Right hindlimb (tissue), 1 donor: ENCODE measurements at regions not wholly inside any gene's neighbourhood (a gene's known extent, or its start where the extent isn't known, plus 50 kb on each side); places are given as distances from the start of the nearest gene placed in this dataset.
A peak's percentile ranks its signal among the peaks of the same experiment; 100 is the strongest.

Source experiments
- DNase-seq: peaks from one replicate; pipeline ENCODE4 v3.0.0-alpha.2; 2018

GRCh38 chr12:28946361-28946760 lies 202.7 kb upstream of the FAR2 start:
- no peak for DNase-seq

- DNase-seq: no peak
These were observed 200.4 kb upstream of the FAR2 start for GRCh38 chr12:28948685-28949084.

DNA sequence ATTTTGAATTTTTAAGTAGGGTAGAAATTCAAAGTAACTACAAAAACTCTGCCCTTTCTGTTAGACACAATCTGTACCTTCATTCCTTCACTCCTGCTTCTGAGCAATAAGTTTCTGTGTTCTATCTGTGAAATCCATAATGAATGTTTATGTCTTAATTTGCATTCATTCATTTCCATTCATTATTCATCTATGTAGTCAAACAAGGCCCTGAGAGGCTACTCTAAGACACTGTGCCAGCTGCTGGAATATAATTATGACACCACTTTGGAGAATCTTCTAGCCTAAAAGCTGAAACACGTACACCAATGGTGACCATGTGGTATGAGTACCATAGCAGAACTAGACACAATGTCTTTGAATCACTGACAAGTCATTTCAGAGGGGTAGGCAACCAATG lies 199.9 kb upstream of the FAR2 start:
- no peak for DNase-seq

DNA sequence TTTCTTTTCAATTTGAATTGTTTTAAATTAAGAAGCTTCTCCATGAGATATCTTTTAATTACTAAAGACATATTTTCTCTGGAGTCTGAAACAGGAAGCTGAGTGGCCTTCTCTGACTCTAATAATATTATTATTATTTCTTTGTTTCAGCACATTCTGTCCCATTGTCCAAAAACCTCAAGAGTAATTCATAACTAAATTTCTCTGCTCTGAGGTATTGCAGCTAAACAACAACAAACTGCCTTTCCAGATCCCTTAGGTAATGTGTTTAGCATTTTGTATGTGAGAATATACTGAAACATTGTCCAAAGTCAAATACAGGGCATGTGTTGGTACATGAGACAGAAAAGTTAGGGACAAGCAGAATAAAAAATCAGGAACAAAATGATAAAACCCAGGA lies 199.0 kb upstream of the FAR2 start:
- DNase-seq: no peak

GRCh38 chr12:28951935-28952334 lies 197.1 kb upstream of the FAR2 start:
- no peak for DNase-seq

DNA sequence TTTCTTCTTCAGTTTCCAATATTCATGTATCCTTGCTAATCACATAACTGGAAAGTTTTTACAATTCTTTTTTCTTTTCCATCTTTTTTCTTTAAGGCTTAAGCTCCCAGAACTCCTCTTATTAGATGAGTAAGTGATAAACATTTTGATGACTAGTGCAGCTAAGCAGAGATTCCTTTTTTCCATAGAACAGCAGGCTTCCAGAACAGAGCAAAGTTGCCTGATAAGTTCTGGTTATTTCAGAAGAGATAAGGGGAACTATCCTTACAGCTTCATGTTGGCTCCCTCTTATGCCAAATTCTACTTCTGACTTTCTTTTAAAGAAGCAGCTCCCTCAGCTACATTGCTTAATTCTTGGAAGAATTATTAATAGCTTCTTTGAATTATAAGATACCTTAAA lies 194.7 kb upstream of the FAR2 start:
- no peak for DNase-seq

DNA sequence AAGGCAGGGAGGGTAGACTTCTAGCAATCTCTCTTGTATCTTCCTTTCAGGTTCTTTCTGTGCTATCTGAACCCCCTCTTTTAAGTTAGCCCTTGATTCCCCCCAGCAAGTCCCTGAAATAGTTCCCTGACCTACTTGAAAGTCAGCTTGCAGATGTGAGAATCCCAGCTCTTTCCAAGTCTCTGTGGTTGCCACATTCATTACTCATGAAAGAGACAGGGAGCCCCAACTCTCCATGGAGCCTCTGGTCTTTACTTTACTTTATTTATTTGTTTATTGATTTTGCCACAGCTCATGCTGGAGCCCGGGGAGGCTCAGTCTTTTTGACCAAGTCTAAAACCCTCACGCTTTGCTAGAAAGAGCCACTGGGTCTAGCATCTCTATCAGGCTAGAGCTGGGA lies 193.6 kb upstream of the FAR2 start:
- no peak for DNase-seq

GRCh38 chr12:28955931-28956330 lies 193.1 kb upstream of the FAR2 start:
- DNase-seq: no peak

DNA sequence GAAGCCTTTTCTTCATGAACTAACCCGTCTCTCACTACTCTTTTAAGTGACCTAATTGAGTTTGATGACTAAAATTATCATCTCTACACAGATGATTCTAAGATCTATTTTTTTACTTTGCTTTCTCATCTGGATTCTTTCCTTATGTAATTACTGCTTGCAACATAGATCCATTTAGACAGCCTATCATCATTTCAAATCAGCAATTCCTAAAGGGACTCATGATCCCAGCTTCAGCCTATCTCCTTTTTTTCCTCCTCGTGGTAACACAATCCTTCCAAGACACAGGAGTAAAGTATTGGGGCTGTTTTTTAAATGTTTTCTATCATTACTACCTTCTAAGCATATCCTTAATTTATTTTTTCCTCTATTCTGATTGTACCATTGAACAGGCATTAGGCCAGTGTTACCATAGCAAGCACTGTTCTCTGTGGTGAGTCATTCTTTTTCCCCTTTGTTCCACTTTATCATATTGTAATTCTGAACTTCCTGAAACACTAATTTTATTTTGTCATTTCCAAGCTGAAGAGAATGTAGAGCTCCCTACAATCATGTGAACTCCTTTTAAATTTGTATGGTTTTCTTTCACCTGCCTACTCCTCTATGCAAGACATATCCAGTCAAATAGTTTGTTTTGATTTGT lies 190.4 kb upstream of the FAR2 start:
- no peak for DNase-seq

DNA sequence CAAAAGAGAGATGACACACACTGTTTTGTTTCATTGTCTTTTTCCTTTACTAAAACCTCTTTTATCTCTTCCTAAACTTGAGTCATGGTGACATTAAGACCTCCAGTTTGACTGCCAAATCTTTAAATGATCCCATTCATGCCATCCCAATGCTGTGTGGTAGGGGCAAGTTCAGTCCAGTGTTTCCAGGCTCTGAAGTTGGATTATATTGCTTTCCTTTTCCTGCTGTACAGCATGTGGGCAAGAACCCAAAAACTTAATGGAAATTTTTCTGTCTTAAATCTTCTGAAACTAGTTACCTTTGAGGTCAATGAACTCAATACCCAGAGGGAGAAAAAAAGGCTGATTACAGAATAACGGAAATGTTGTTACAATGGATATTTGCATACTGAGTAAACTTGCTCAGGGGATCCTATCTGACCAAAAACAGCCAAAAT lies 187.1 kb upstream of the FAR2 start:
- DNase-seq: no peak

GRCh38 chr12:28963554-28963953 lies 185.5 kb upstream of the FAR2 start:
- no peak for DNase-seq

- peak; percentile 76 for DNase-seq
These were observed 182.9 kb upstream of the FAR2 start for GRCh38 chr12:28966046-28966780.

- no peak for DNase-seq
These were observed 181.7 kb upstream of the FAR2 start for GRCh38 chr12:28967426-28967825.

DNA sequence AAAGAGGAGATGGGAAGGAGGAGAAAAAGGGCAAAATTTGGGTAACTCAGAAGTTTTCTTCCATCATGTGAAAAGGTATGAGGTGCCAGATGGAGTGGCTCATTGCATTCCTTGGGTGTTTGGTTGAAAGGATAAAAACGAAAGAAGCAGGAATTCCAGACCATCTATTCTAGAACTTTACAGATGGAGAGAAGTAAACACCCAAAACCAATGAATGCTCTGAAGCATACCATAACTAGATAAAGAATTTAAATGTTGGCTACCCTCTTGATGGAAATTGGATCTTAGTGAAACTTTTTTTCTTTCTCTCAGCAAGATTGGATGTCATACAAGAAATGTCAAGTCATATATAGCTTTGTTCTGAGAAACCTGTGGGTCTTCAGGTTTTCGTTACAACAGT lies 175.6 kb upstream of the FAR2 start:
- no peak for DNase-seq

DNA sequence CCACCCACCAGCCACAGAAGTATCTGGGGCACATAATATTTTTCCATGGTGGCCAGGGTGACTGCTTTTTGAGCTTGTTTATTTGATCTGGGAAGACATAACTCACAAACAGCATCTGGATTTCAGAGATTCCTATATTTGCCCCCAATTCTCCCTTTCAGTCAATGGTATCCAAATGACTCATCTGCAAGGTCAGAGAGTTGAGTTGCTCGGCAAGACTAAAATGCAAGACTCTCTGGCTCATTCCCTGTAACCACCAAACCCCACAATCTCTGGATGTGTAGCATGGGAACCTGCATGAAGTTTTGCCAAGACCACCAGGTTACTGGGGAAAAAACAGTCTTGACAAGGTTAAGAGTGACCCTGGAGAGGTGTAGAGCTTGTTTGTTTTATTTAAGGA lies 174.9 kb upstream of the FAR2 start:
- DNase-seq: no peak

GRCh38 chr12:28974883-28975282 lies 174.2 kb upstream of the FAR2 start:
- no peak for DNase-seq

- DNase-seq: no peak
These were observed 173.3 kb upstream of the FAR2 start for GRCh38 chr12:28975564-28976340.

GRCh38 chr12:28980436-28980835 lies 168.6 kb upstream of the FAR2 start:
- no peak for DNase-seq

- DNase-seq: no peak
These were observed 161.3 kb upstream of the FAR2 start for GRCh38 chr12:28987538-28988324.

GRCh38 chr12:28988325-28988704 lies 160.8 kb upstream of the FAR2 start:
- DNase-seq: no peak

DNA sequence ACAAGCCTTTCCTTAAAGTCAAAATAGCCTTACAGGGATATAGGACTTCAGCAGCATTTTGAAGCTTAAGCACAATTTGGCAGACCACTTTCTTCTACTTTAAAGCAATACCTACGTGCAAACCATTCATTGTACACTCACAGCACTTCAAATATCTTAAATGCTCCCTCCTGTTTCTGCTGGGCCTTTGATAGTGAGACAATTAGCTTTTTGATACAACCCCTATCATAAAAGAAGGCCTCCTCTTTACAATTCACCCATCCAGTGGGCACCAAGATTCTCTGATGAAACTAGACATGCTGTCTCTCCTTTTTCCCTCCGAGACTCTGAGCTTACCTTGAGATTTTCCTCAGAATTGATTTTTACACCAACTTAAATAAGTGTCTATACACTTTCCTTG lies 157.5 kb upstream of the FAR2 start:
- DNase-seq: no peak

DNA sequence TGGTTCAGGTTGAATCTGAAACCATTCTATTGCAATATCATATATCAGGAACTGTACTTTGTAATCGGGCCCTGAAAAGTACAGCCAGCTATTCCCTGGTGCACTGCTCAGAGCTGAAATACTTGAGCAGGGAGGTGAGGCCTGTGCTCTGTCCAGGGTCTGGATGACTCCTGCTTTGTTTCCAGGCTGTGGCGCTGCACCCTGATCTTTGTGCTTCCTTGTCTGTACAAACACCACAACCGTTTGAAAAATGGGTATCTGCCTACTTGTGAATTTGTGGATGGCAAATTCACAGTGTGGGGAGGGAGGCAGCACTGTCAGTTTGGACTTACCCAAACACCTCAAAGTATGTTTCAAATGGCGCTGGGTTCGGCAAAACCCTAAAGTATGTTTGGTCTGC lies 155.4 kb upstream of the FAR2 start:
- DNase-seq: no peak

DNA sequence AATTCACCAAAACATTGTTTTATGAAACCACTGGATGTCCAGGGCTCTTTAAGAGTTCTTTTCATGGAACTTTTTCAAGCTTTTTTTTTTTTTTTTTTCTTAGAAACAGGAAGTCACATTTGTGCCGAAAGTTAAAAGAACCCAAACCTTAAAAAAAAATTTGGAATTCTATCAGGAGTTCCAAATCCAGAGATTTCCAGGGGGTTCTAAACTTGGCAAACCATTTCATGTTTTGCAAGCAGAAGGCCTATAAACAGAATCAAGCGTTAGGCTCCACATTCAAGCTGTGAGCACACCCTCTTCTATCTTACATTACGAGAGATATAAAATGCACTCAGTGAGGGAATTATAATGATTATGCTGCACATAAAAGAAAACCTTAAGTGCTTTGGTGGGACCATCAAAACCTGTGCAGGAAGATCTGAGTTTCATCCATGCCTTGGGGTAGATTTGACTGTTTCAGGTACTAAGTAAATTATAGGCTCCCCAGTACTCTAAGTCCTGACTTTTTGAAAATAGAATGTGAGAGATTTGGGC lies 154.8 kb upstream of the FAR2 start:
- no peak for DNase-seq
